Ishikawa (cell line): ENCODE measurements at regions not wholly inside any gene's neighbourhood (a gene's known extent, or its start where the extent isn't known, plus 50 kb on each side); places are given as distances from the start of the nearest gene placed in this dataset.

Source experiments
- CEBPB ChIP-seq: IDR thresholded peaks from 2 replicates; pipeline ENCODE4 v1.6.1; 2012
- EGR1 ChIP-seq: IDR thresholded peaks from 2 replicates; pipeline ENCODE4 v1.6.1; 2012
- EP300 ChIP-seq: IDR thresholded peaks from 2 replicates; pipeline ENCODE4 v1.6.1; 2012; ENCODE audit warnings: borderline replicate concordance
- FOXM1 ChIP-seq: IDR thresholded peaks from 2 replicates; pipeline ENCODE4 v1.6.1; 2012; ENCODE audit warnings: low read depth, borderline replicate concordance
- NFIC ChIP-seq: IDR thresholded peaks from 2 replicates; pipeline ENCODE4 v1.6.1; 2012
- RAD21 ChIP-seq: IDR thresholded peaks from 2 replicates; pipeline ENCODE4 v1.6.1; 2012; ENCODE audit warnings: low read depth
- TAF1 ChIP-seq: IDR thresholded peaks from 2 replicates; pipeline ENCODE4 v1.6.1; 2012; ENCODE audit warnings: low read depth, mild to moderate bottlenecking
- TEAD4 ChIP-seq: IDR thresholded peaks from 2 replicates; pipeline ENCODE4 v1.6.1; 2012
- YY1 ChIP-seq: IDR thresholded peaks from 2 replicates; pipeline ENCODE4 v1.6.1; 2012; ENCODE audit warnings: low read depth
- TF ChIP-seq, protein P1 (sequence below): IDR thresholded peaks from 2 replicates; pipeline ENCODE4 v1.6.1; 2012
- TF ChIP-seq, protein P2 (sequence below): IDR thresholded peaks from 2 replicates; pipeline ENCODE4 v1.6.1; 2012; ENCODE audit warnings: low read depth, mild to moderate bottlenecking

GRCh38 chr14:85088192-85088591 lies 441.8 kb upstream of the FLRT2 start:
- TF ChIP-seq NFIC (no peak), CEBPB (no peak), TAF1 (no peak), EP300 (no peak), RAD21 (no peak), EGR1 (no peak), YY1 (no peak), TEAD4 (no peak), FOXM1 (no peak)
- TF ChIP-seq, protein P1, sequence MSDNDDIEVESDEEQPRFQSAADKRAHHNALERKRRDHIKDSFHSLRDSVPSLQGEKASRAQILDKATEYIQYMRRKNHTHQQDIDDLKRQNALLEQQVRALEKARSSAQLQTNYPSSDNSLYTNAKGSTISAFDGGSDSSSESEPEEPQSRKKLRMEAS, result no peak
- TF ChIP-seq, protein P2, sequence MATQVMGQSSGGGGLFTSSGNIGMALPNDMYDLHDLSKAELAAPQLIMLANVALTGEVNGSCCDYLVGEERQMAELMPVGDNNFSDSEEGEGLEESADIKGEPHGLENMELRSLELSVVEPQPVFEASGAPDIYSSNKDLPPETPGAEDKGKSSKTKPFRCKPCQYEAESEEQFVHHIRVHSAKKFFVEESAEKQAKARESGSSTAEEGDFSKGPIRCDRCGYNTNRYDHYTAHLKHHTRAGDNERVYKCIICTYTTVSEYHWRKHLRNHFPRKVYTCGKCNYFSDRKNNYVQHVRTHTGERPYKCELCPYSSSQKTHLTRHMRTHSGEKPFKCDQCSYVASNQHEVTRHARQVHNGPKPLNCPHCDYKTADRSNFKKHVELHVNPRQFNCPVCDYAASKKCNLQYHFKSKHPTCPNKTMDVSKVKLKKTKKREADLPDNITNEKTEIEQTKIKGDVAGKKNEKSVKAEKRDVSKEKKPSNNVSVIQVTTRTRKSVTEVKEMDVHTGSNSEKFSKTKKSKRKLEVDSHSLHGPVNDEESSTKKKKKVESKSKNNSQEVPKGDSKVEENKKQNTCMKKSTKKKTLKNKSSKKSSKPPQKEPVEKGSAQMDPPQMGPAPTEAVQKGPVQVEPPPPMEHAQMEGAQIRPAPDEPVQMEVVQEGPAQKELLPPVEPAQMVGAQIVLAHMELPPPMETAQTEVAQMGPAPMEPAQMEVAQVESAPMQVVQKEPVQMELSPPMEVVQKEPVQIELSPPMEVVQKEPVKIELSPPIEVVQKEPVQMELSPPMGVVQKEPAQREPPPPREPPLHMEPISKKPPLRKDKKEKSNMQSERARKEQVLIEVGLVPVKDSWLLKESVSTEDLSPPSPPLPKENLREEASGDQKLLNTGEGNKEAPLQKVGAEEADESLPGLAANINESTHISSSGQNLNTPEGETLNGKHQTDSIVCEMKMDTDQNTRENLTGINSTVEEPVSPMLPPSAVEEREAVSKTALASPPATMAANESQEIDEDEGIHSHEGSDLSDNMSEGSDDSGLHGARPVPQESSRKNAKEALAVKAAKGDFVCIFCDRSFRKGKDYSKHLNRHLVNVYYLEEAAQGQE, result no peak
